ENCODE measurements at regions not wholly inside any gene's neighbourhood (a gene's known extent, or its start where the extent isn't known, plus 50 kb on each side); places are given as distances from the start of the nearest gene placed in this dataset.
A peak's percentile ranks its signal among the peaks of the same experiment; 100 is the strongest.
"Not testable (repeated sequence)": the region's sequence is repeated elsewhere in the genome, so short reads cannot be mapped to it uniquely, and the experiment has no call there.

- DNase-seq, result no peak
Measured at GRCh38 chrX:129071390-129071789, 451.9 kb downstream of the SMARCA1 start.

- no peak for DNase-seq
Measured at GRCh38 chrX:129065895-129066294, 457.4 kb downstream of the SMARCA1 start.

DNA sequence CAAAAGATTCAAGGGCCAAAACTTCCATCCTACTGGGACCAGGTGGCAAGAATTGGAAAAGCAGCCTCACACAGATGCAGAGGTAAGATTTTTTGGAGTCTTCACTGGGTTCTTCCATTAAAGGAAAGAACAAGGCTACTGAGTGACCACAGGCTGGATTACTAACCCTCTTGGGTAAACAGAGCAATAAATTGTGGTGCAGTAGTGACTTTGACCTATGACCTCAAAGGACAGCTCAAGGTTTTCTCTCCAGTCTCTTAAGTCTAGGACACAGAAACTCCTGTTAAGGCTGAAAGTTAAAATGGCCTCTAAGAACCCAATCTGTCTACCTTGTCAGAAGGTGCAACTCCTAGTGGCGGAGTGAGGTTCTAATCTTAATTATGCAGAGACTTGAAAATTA is 464.9 kb downstream of the SMARCA1 start:
- DNase-seq, result no peak

- no peak for DNase-seq
Measured at GRCh38 chrX:129043138-129043537, 480.2 kb downstream of the SMARCA1 start.

DNA sequence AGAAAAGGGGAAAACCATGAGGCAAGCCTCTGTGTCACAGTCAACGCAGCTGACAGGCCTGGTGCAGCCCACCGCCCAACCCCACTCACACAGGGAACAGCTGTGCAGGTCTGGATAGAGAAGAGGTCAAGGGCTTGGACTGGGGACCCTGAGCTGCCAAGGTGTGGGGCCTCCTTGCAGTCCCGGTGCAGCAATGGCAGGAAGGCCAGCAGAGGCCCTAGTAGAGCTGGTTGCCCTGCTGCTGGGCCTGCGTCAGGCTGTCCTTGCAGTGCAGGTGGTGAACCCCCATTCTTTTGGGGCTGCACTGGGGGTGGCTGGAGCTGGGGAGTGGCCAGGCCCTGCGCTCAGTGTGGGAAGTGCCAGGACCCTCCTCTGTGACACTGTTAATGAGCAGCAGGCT is 482.0 kb downstream of the SMARCA1 start:
- no peak for DNase-seq

GRCh38 chrX:129040124-129040523 is 483.2 kb downstream of the SMARCA1 start:
- DNase-seq, result no peak

DNA sequence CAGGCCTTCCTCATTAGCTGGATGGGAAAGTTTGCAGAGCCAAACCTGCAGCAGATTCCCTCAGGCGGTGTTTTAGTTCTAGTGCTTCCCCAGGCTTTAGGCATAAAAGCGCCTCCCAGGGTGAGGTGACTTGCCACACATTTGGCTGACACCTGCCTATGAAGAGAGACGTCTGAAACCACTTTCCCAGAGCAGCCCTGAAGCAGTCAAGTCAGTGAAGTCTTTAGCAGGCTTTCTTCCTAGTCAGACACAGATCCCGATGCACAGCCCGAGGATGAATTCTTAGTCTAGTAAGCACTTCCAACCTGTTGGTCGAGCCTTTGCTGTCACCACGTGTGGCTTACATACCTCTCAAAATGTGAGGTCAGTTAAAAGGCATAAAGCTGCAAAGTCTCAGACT is 484.1 kb downstream of the SMARCA1 start:
- no peak for DNase-seq

- no peak for DNase-seq
Measured at GRCh38 chrX:129037389-129037788, 485.9 kb downstream of the SMARCA1 start.

GRCh38 chrX:129035180-129035579 is 488.1 kb downstream of the SMARCA1 start:
- DNase-seq, result no peak

- no peak for DNase-seq
Measured at GRCh38 chrX:129034196-129034595, 489.1 kb downstream of the SMARCA1 start.

- no peak for DNase-seq
Measured at GRCh38 chrX:129026202-129026601, 497.1 kb downstream of the SMARCA1 start.

DNA sequence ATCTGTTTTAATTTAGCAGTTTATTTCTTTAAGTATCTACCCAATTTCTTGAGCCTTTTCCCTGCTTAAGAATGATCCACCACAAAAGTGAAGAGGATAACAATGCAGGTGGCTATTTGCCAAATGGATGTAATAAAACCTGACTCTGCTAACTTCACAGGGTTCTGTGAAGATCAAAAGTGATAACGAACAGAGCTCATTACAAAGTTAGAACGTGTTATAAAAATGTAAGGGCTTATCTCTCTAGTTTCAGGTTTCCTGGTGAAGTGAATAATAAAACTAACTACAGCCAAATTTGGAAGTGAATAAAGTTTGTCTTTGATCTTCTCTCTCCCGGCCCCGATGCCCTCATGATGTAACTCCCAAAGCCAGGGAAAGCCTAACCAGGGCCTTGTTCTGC is 497.9 kb downstream of the SMARCA1 start:
- no peak for DNase-seq

GRCh38 chrX:129019412-129019811 is 503.9 kb downstream of the SMARCA1 start:
- no peak for DNase-seq

- DNase-seq, result no peak
Measured at GRCh38 chrX:129015381-129015780, 507.9 kb downstream of the SMARCA1 start.

- no peak for DNase-seq
Measured at GRCh38 chrX:129013574-129013973, 509.7 kb downstream of the SMARCA1 start.

DNA sequence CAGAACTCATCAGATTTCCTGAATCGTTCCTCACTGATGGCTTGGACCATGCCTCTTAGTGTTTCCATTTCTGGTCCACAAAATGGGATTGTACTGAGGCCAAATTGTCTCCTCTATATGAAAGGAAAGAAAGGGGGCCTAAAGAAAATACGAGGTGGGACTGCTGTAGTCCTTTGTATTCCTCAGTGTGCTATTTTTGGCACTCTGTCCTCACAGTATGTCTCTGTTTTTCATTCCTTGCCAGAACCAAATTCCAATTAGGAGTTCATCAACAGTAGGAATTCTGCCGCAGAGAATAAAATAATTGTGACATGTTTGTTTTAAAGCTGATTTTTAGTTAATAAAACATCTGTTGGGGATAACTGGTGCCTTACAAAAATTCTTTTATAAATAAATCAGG is 515.7 kb downstream of the SMARCA1 start:
- no peak for DNase-seq

- DNase-seq, result no peak
Measured at GRCh38 chrX:129006491-129006890, 516.8 kb downstream of the SMARCA1 start.

DNA sequence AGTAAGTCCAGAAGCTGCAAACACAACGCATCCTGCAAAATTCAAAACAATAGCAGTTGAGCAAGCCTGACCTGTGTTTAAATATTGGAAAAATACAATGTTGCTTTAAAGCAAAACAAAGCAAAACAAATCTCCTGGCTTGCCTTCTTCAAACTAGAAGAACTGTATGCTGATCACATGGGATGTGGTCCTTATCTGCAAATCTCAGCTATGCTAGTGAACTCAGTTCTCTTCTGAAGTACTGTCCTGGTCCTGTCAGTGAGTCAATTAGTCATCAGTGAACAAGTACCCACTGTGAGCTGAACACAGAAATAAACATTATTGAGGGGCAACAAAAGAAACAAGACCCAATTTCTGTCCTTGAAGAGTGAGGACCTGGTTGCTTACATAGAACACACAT is 522.5 kb downstream of the SMARCA1 start:
- no peak for DNase-seq

GRCh38 chrX:129000018-129000417 is 523.3 kb downstream of the SMARCA1 start:
- peak; percentile 89 for DNase-seq

GRCh38 chrX:128992107-128992971 is 531.0 kb downstream of the SMARCA1 start:
- no peak for DNase-seq

- DNase-seq, result peak; percentile 4
Measured at GRCh38 chrX:128975745-128976144, 547.5 kb downstream of the SMARCA1 start.

GRCh38 chrX:128973033-128973432 is 550.3 kb downstream of the SMARCA1 start:
- no peak for DNase-seq

GRCh38 chrX:128961290-128961689 is 562.0 kb downstream of the SMARCA1 start:
- no peak for DNase-seq

DNA sequence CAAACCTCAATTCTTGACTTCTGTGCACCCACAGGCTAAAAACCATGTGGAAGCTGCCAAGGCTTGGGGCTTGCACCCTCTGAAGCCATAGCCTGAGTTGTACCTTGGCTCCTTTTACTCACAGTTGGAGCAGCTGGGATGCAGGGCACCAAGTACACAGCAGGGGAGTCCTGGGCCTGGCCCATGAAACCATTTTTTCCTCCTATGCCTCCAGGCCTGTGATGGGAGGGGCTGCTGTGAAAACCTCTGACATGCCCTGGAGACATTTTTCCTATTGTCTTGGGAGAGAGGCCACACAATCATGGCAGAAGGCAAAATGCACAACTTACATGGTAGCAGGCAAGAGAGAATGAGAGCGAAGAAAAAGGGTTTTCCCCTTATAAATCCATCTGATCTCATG is 568.6 kb downstream of the SMARCA1 start:
- DNase-seq, result not testable (repeated sequence)

GRCh38 chrX:128931071-128931470 is 592.2 kb downstream of the SMARCA1 start:
- DNase-seq, result no peak

Measured in NCI-H1436 treated with DMSO at 0.1 percent for 48 hours (cell line).